GM13976 (cell line): ENCODE measurements at regions not wholly inside any gene's neighbourhood (a gene's known extent, or its start where the extent isn't known, plus 50 kb on each side); places are given as distances from the start of the nearest gene placed in this dataset.

Source experiments
- DNase-seq: peaks from one replicate; pipeline ENCODE4 v3.0.0; 2012; ENCODE audit warnings: low spot score
- in situ Hi-C: fragments of 300-500 bp; cut with MboI; formaldehyde crosslinking; loops from one replicate; pipeline ENCODE4 v1.12.0; 2022; ENCODE audit warnings: low sequenced_read_pairs, mixed read lengths, inconsistent platforms; ENCODE audit not compliant: unreplicated experiment
- TF ChIP-seq, protein P1 (sequence below): IDR thresholded peaks from 2 replicates; pipeline ENCODE4 v1.5.1; 2012; ENCODE audit warnings: borderline replicate concordance, mild to moderate bottlenecking; ENCODE audit not compliant: insufficient read depth; ENCODE audit errors: extremely low read depth, missing control alignments, control extremely low read depth

DNA sequence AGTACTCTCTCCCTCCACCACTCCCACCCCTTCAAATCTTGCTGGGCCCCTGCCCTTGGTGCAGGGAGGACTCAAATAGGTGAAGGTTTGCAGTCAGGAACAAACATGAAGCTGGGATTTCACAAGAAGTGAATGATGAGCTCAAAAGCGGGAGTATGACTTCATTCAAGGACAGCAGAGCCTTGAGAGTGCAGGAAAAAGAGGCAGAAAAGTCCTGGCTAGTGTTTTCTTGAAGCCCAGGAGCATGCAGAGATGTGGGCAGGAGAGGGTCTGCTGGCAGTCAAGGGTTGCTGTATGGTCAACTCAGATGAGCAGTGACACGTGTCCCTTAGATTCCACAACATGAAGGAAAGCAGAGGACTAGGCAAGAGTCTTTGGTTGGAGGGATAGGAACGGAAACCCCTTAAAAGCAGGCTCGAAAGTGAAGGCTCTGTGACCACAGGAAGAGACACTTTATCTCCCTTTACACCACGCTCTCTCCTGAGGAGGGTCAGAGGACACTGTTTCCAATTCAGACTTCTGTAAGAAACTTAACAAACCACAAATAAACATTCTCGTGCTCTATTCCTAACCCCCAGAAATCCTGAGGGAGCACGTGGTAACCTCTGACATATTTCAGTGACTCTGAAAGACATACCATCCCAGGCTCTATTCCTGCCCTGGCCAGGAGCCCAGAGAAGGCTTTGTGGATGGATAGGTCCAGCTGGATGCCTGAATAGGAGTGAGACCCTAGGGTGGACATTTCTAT lies 168.0 kb upstream of the NDN start:
- TF ChIP-seq, protein P1, sequence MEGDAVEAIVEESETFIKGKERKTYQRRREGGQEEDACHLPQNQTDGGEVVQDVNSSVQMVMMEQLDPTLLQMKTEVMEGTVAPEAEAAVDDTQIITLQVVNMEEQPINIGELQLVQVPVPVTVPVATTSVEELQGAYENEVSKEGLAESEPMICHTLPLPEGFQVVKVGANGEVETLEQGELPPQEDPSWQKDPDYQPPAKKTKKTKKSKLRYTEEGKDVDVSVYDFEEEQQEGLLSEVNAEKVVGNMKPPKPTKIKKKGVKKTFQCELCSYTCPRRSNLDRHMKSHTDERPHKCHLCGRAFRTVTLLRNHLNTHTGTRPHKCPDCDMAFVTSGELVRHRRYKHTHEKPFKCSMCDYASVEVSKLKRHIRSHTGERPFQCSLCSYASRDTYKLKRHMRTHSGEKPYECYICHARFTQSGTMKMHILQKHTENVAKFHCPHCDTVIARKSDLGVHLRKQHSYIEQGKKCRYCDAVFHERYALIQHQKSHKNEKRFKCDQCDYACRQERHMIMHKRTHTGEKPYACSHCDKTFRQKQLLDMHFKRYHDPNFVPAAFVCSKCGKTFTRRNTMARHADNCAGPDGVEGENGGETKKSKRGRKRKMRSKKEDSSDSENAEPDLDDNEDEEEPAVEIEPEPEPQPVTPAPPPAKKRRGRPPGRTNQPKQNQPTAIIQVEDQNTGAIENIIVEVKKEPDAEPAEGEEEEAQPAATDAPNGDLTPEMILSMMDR, result no peak
- in situ Hi-C loops, result no loop called here
- no peak for DNase-seq

DNA sequence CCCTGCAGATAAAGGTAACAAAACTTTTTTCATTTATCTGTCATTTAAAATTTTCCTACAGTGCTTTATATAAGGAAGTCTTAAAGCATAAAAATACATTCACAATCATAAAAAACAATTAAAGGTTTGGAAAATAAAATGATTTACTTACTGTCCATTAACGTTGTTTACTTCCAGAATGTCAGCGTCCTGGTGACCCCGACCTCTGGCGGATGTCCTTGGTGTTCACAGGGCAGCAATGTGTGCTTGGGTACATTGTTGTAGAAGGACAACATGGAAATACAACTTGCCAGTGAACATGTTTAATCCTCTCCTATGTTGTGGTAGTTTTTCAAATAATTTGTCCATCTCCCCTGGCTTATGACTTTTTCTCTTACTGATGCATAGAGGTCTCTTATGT lies 168.8 kb upstream of the NDN start:
- no peak for DNase-seq
- in situ Hi-C loops, result no loop called here

DNA sequence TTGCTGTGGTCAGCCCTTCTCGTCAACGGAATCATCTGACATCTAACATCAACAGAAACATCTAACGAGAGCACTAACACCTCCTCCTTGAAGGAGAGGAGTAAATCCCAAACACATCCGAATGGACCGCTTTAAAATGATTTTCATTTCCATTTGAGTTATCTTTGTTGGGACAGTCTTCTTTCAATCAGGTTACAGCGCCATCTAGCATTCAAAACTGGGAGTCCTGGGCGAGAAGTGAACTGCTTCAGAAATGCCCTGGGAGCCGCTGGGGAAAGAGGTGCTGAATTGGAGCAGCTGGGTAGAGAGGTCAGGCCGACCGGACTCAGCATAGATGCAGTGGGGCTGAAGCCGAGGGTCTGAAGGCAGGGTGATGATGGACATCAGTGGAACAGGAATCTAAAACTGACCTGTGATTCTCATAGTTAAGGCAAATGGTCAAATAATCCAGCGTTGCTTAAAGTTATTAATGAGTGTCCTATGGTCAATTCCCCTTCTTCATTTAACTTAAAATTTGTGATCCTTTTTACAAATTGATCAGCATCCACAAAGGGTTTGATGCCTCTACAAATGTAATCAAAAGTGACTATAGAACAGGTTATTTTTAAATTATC lies 170.0 kb upstream of the NDN start:
- in situ Hi-C loops, result no loop called here
- TF ChIP-seq, protein P1, result no peak
- no peak for DNase-seq

More for the DNA sequence above, 168.8 kb upstream of the NDN start:
- TF ChIP-seq, protein P1, result no peak

DNA sequence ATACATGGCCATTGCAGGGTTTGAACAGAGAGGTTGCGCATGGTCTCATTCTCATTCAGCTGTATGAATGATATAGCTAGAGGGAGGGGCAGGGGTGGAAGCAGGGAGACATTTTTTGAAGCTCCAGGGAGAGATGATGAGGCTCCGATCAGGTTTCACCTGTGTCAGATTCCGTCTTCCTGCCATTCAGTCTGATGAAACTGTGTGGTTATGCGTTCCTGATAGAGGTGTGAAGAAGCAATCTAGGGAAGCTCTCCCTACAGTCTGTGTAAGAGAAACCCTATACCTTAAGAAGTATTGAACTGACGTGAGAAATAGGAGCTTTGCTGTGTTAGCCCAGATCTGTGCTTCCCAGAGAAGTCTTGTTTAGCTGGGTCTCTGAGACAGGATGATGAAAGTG lies 171.9 kb upstream of the NDN start:
- DNase-seq, result no peak
- TF ChIP-seq, protein P1, result no peak
- in situ Hi-C loops, result no loop called here

DNA sequence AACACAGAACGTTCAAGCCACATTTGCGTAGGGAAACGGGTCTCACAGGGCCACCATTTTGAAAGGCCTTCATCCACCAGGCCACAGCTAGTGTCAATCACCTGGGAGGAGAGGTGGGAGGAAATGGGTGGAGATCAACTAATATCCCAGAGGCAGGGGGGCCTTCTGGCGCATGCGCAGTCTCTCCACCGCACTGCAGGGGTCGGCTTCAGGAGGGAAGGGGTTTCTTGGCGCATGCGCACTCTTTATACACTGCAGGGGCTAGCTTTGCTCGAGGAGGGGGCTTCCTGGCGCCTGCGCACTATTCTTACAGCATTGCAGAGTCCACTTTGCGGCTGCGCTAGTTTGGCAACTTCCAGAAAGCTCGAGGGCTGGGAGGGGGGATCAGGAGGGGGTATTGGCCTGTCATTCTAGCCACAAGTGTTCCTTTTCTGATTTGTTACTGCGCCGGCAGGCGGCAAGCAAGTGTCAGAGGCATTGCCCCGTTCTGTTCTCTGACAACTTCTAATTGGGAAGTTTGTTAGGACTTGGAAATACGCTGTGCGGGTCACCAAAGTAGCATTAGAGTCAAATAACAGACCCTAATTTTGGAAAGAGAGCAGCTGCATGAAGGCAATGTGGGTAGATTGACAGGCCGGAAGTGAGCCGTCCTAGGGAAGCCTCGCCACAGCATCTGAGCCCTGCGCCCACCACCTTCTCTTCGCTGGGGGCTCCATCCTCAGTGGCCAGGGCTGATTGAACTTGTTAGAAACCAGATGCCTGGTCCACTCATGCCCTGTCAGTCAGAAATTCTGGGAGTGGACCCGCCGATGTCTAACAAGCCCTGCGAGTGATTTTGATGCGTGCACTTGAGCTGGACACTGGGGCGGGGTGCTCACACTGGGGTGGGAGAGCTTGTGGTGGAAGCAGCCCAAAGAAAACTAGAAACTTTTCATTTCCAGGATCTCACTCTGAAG lies 173.5 kb upstream of the NDN start:
- DNase-seq, result no peak
- in situ Hi-C loops, result no loop called here
- TF ChIP-seq, protein P1, result no peak

DNA sequence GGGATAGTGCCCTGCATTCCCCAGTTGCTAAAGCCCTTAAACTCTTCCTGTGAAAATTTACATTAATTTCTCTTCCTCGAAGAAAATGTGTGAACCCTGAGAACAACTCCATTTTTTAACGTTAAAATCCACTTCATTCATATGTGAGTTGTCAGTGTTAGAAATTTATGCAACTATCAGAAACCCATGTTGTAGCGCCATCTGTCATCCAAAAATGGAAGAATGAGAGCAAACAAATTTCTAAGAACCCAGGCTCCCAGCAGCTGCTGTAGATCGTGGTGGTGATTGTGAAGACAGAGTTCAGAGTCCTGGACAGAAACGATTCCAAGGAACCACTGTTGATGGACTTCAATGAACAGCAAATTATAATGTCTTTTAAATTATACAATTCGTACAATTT lies 179.7 kb upstream of the NDN start:
- in situ Hi-C loops, result no loop called here
- TF ChIP-seq, protein P1, result no peak
- no peak for DNase-seq
